Mesothelial cell of epicardium (in vitro differentiated cells): ENCODE measurements at regions not wholly inside any gene's neighbourhood (a gene's known extent, or its start where the extent isn't known, plus 50 kb on each side); places are given as distances from the start of the nearest gene placed in this dataset.

ENCODE experiments used
- DNase-seq, 2 experiments: peaks; one replicate each; pipeline ENCODE4 v3.0.0; 2021; ENCODE audit warnings: low spot score in 2 of 2; ENCODE audit not compliant: unreplicated experiment in 2 of 2
- H3K27ac Mint-ChIP-seq: 2 replicates; pipeline ENCODE4 v1.8.0; 2021; ENCODE audit warnings: mixed read lengths
- H3K27me3 Mint-ChIP-seq: 2 replicates; pipeline ENCODE4 v1.8.0; 2021; ENCODE audit warnings: low read depth, mixed read lengths
- H3K36me3 Mint-ChIP-seq: 2 replicates; pipeline ENCODE4 v1.8.0; 2021; ENCODE audit warnings: mixed read lengths
- H3K4me1 Mint-ChIP-seq: 2 replicates; pipeline ENCODE4 v1.8.0; 2021; ENCODE audit warnings: mixed read lengths
- H3K4me3 Mint-ChIP-seq: 2 replicates; pipeline ENCODE4 v1.8.0; 2021; ENCODE audit warnings: mild to moderate bottlenecking, moderate library complexity, mixed read lengths
- H3K9me3 Mint-ChIP-seq: 2 replicates; pipeline ENCODE4 v1.8.0; 2021; ENCODE audit warnings: mixed read lengths
- TF ChIP-seq, protein P1 (sequence below): fragments of 200-600 bp; sonication (generic); IDR thresholded peaks from one replicate; pipeline ENCODE4 v1.5.0; 2021; ENCODE audit warnings: antibody characterized with exemption; ENCODE audit not compliant: unreplicated experiment

DNA sequence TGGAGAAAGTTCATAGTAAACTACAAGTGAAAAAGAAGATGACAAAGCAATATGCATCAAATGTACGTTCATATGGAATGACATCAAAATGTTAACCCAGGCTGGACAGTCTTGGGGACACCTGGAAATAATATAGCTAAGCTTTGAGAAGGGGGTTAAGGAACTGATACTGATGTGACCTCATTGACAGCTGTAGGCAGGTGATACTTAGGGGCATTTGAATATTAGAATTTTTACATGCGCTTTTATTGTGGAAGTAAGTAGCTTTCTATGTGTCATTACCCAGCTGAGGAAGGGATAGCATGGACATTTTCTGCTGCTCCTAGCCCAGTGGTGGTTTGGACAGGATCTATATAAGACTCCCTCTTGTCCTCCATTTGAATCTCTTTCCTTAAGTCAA lies 299.7 kb downstream of the CWC27 start:
- Mint-ChIP-seq H3K4me1 (peaks cover 47% of the 10 kb centered on the region), H3K9me3 (no peaks in the 10 kb centered on the region), H3K36me3 (no peaks in the 10 kb centered on the region)

GRCh38 chr5:65070026-65070425 lies 301.3 kb downstream of the CWC27 start:
- TF ChIP-seq, protein P1, sequence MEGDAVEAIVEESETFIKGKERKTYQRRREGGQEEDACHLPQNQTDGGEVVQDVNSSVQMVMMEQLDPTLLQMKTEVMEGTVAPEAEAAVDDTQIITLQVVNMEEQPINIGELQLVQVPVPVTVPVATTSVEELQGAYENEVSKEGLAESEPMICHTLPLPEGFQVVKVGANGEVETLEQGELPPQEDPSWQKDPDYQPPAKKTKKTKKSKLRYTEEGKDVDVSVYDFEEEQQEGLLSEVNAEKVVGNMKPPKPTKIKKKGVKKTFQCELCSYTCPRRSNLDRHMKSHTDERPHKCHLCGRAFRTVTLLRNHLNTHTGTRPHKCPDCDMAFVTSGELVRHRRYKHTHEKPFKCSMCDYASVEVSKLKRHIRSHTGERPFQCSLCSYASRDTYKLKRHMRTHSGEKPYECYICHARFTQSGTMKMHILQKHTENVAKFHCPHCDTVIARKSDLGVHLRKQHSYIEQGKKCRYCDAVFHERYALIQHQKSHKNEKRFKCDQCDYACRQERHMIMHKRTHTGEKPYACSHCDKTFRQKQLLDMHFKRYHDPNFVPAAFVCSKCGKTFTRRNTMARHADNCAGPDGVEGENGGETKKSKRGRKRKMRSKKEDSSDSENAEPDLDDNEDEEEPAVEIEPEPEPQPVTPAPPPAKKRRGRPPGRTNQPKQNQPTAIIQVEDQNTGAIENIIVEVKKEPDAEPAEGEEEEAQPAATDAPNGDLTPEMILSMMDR: no peak
- Mint-ChIP-seq H3K9me3 (no peaks in the 10 kb centered on the region), H3K27me3 (no peaks in the 10 kb centered on the region), H3K36me3 (no peaks in the 10 kb centered on the region), H3K27ac (no peak overlapping the region), H3K4me3 (no peak overlapping the region), H3K4me1 (peaks cover 47% of the 10 kb centered on the region)
- DNase-seq: no peak

More for the DNA sequence above, 299.7 kb downstream of the CWC27 start:
- TF ChIP-seq, protein P1: no peak
- no peaks in the 10 kb centered on the region for H3K27me3 Mint-ChIP-seq
- H3K4me3 Mint-ChIP-seq: no peak overlapping the region
- no peak overlapping the region for H3K27ac Mint-ChIP-seq
- no peak for DNase-seq

- Mint-ChIP-seq H3K9me3 (no peaks in the 10 kb centered on the region), H3K4me1 (peaks cover 47% of the 10 kb centered on the region)
Measured at GRCh38 chr5:65072850-65073249, 304.1 kb downstream of the CWC27 start.

GRCh38 chr5:65073250-65073661 lies 304.5 kb downstream of the CWC27 start:
- DNase-seq: no peak
- H3K4me1 Mint-ChIP-seq: peaks cover 51% of the 10 kb centered on the region
- no peaks in the 10 kb centered on the region for H3K27me3 Mint-ChIP-seq
- no peaks in the 10 kb centered on the region for H3K36me3 Mint-ChIP-seq
- H3K27ac Mint-ChIP-seq: no peak overlapping the region
- no peaks in the 10 kb centered on the region for H3K9me3 Mint-ChIP-seq
- H3K4me3 Mint-ChIP-seq: no peak overlapping the region
- TF ChIP-seq, protein P1: no peak

More at GRCh38 chr5:65072850-65073249, 304.1 kb downstream of the CWC27 start:
- no peaks in the 10 kb centered on the region for H3K27me3 Mint-ChIP-seq
- no peak for DNase-seq
- no peak overlapping the region for H3K4me3 Mint-ChIP-seq
- TF ChIP-seq, protein P1: no peak
- H3K36me3 Mint-ChIP-seq: no peaks in the 10 kb centered on the region
- H3K27ac Mint-ChIP-seq: no peak overlapping the region

DNA sequence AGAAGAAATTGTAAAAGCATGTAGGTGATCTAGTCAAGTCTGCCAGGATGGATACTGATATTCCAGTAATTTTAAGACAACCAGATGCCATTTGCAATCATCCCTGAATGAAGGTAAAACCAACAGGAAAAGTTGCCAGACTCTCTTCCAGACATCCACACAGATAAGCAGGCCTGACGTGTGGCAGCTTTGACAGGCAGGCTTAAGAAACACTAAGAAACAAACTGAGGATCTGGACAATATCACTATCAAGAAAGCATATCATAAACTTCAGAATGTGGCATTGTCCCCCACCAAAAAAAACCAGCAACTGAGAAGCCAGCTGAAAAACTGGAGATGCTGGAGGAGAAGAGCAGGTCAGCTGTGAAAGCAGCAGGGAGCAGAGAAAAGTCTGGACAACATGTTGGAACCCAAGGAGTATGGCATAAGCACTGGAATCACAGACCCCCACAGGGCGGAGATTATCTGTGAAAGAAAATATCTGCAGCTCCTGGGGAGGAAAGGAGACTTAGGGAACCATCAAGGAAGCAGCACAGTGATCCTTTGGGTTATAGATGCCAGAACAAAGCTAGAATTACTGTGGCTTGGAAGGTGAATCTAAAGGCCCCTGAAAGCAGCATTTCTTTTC lies 307.0 kb downstream of the CWC27 start:
- H3K27ac Mint-ChIP-seq: peak overlapping the region; percentile 63
- no peak for DNase-seq
- TF ChIP-seq, protein P1: no peak
- H3K36me3 Mint-ChIP-seq: no peaks in the 10 kb centered on the region
- H3K27me3 Mint-ChIP-seq: no peaks in the 10 kb centered on the region
- peaks cover 63% of the 10 kb centered on the region for H3K4me1 Mint-ChIP-seq
- H3K9me3 Mint-ChIP-seq: no peaks in the 10 kb centered on the region
- no peak overlapping the region for H3K4me3 Mint-ChIP-seq
